Stimulated activated CD4-positive, alpha-beta T cell treated with anti-CD3 and anti-CD28 coated beads, TNF-alpha, amount 100 ng/mL, for 48 hours (primary cell): ENCODE measurements at regions not wholly inside any gene's neighbourhood (a gene's known extent, or its start where the extent isn't known, plus 50 kb on each side); places are given as distances from the start of the nearest gene placed in this dataset.
"Not testable (repeated sequence)": the region's sequence is repeated elsewhere in the genome, so short reads cannot be mapped to it uniquely, and the experiment has no call there.

Experiments used
- DNase-seq, 3 donors: peaks; one replicate each; pipeline ENCODE4 v3.0.0-alpha.2; 2020; ENCODE audit warnings: low read depth in 3 of 3

GRCh38 chr7:119999738-120000475, 273.1 kb upstream of the KCND2 start:
- DNase-seq, result no peak

GRCh38 chr7:120005720-120006119, 267.3 kb upstream of the KCND2 start:
- no peak for DNase-seq

- DNase-seq, result not testable (repeated sequence)
Measured at GRCh38 chr7:120014301-120014700, 258.7 kb upstream of the KCND2 start.

- no peak for DNase-seq
Measured at GRCh38 chr7:120014925-120015465, 258.0 kb upstream of the KCND2 start.

- no peak for DNase-seq
Measured at GRCh38 chr7:120021085-120021484, 251.9 kb upstream of the KCND2 start.

- no peak for DNase-seq
Measured at GRCh38 chr7:120023494-120024167, 249.3 kb upstream of the KCND2 start.

GRCh38 chr7:120028636-120029035, 244.3 kb upstream of the KCND2 start:
- no peak for DNase-seq

- no peak for DNase-seq
Measured at GRCh38 chr7:120030876-120031275, 242.1 kb upstream of the KCND2 start.

- DNase-seq, result no peak
Measured at GRCh38 chr7:120033114-120033513, 239.9 kb upstream of the KCND2 start.

- DNase-seq, result no peak
Measured at GRCh38 chr7:120039138-120039537, 233.8 kb upstream of the KCND2 start.

GRCh38 chr7:120041798-120042197, 231.2 kb upstream of the KCND2 start:
- no peak for DNase-seq

- no peak for DNase-seq
Measured at GRCh38 chr7:120043250-120043649, 229.7 kb upstream of the KCND2 start.

- DNase-seq, result no peak
Measured at GRCh38 chr7:120052884-120053382, 220.0 kb upstream of the KCND2 start.

- no peak for DNase-seq
Measured at GRCh38 chr7:120053390-120053961, 219.5 kb upstream of the KCND2 start.

- no peak for DNase-seq
Measured at GRCh38 chr7:120054376-120055100, 218.4 kb upstream of the KCND2 start.

- no peak for DNase-seq
Measured at GRCh38 chr7:120055300-120055699, 217.7 kb upstream of the KCND2 start.

GRCh38 chr7:120056227-120056626, 216.7 kb upstream of the KCND2 start:
- DNase-seq, result no peak

GRCh38 chr7:120059641-120060040, 213.3 kb upstream of the KCND2 start:
- DNase-seq, result no peak

GRCh38 chr7:120060281-120060680, 212.7 kb upstream of the KCND2 start:
- no peak for DNase-seq

GRCh38 chr7:120060875-120061274, 212.1 kb upstream of the KCND2 start:
- DNase-seq, result no peak

- DNase-seq, result no peak
Measured at GRCh38 chr7:120064565-120064964, 208.4 kb upstream of the KCND2 start.

GRCh38 chr7:120066898-120067297, 206.1 kb upstream of the KCND2 start:
- not testable (repeated sequence) for DNase-seq
